RWPE1 (cell line): ENCODE measurements at regions not wholly inside any gene's neighbourhood (a gene's known extent, or its start where the extent isn't known, plus 50 kb on each side); places are given as distances from the start of the nearest gene placed in this dataset.
"Not testable (repeated sequence)": the region's sequence is repeated elsewhere in the genome, so short reads cannot be mapped to it uniquely, and the experiment has no call there.

Source experiments
- CTCF ChIA-PET: fragments of 350-600 bp; sonication (Branson Sonifier 250); formaldehyde crosslinking; extraction: SDS; loops from one replicate; lab custom pipeline; 2021; lab: Yijun Ruan, JAX
- POLR2A ChIA-PET: fragments of 400-600 bp; formaldehyde crosslinking; extraction: SDS; loops from one replicate; lab custom pipeline; 2020; ENCODE audit warnings: antibody characterized with exemption; ENCODE audit not compliant: low non-redundant PET; lab: Yijun Ruan, JAX
- DNase-seq: peaks from one replicate; pipeline ENCODE4 v3.0.0; 2012; ENCODE audit warnings: low spot score
- H3K27ac ChIP-seq: fragments of 450-650 bp; 2 replicates; pipeline ENCODE4 v1.5.1; 2017
- CTCF ChIP-seq: fragments of 450-650 bp; conservative IDR thresholded peaks from 2 replicates; pipeline ENCODE4 v1.5.1; 2017; ENCODE audit warnings: low read depth, mild to moderate bottlenecking

GRCh38 chr13:104608331-104608730 is 1542.1 kb upstream of the SLC10A2 start:
- no peak overlapping the region for H3K27ac ChIP-seq
- no peak for DNase-seq
- ChIA-PET CTCF (no interaction called here), POLR2A (no interaction called here)
- TF ChIP-seq CTCF: no peak

- POLR2A ChIA-PET, DNase-seq, H3K27ac ChIP-seq, CTCF ChIA-PET: not testable (repeated sequence)
Observed at GRCh38 chr13:104605435-104605834, 1539.2 kb upstream of the SLC10A2 start.

- no peak for DNase-seq
- no peak overlapping the region for H3K27ac ChIP-seq
- POLR2A ChIA-PET: no interaction called here
- CTCF ChIA-PET: no interaction called here
- no peak for TF ChIP-seq CTCF
Observed at GRCh38 chr13:104597546-104598180, 1531.4 kb upstream of the SLC10A2 start.

GRCh38 chr13:104595511-104595910 is 1529.3 kb upstream of the SLC10A2 start:
- ChIA-PET CTCF (no interaction called here), POLR2A (no interaction called here)
- DNase-seq: no peak
- TF ChIP-seq CTCF: no peak
- no peak overlapping the region for H3K27ac ChIP-seq

- no peak for DNase-seq
Observed at GRCh38 chr13:104594806-104595205, 1528.6 kb upstream of the SLC10A2 start.

GRCh38 chr13:104593693-104594092 is 1527.5 kb upstream of the SLC10A2 start:
- H3K27ac ChIP-seq: no peak overlapping the region
- no peak for DNase-seq
- TF ChIP-seq CTCF: no peak
- ChIA-PET POLR2A (no interaction called here), CTCF (no interaction called here)

More at GRCh38 chr13:104594806-104595205, 1528.6 kb upstream of the SLC10A2 start:
- H3K27ac ChIP-seq: no peak overlapping the region
- ChIA-PET POLR2A (no interaction called here), CTCF (no interaction called here)
- no peak for TF ChIP-seq CTCF

- TF ChIP-seq CTCF: no peak
- CTCF ChIA-PET: no interaction called here
- POLR2A ChIA-PET: no interaction called here
- DNase-seq: no peak
- H3K27ac ChIP-seq: no peak overlapping the region
Observed at GRCh38 chr13:104593251-104593576, 1527.0 kb upstream of the SLC10A2 start.
